Kidney (tissue), 13 donors: ENCODE measurements at regions not wholly inside any gene's neighbourhood (a gene's known extent, or its start where the extent isn't known, plus 50 kb on each side); places are given as distances from the start of the nearest gene placed in this dataset.

Source experiments
- DNase-seq, 5 donors: peaks; one replicate each; pipeline ENCODE4 v3.0.0-alpha.2; 2013 to 2020
- FAIRE-seq: peaks from 2 replicates; lab custom pipeline; 2012; peaks lifted over from hg19 to GRCh38; lab: Jason Lieb, UNC
- H3K27ac ChIP-seq, 2 donors: one replicate each; pipeline ENCODE4 v1.7.0; 2013; ENCODE audit warnings: low read depth in 2 of 2, low read length in 2 of 2, inconsistent platforms in 1 of 2
- H3K27me3 ChIP-seq: one replicate; pipeline ENCODE4 v1.7.1; 2013; ENCODE audit warnings: low read length, inconsistent platforms; ENCODE audit not compliant: control insufficient read depth, insufficient read depth
- H3K36me3 ChIP-seq, 3 donors: one replicate each; pipeline versions ENCODE4 v1.7.0 to v1.7.1; 2013; ENCODE audit warnings: low read length in 3 of 3, control low read depth in 1 of 3, inconsistent platforms in 1 of 3; ENCODE audit not compliant: insufficient read depth in 3 of 3, control insufficient read depth in 2 of 3
- H3K4me1 ChIP-seq, 3 donors: one replicate each; pipeline versions ENCODE4 v1.7.0 to v1.7.1; 2013; ENCODE audit warnings: low read length in 3 of 3, inconsistent platforms in 1 of 3, low read depth in 1 of 3; ENCODE audit not compliant: control insufficient read depth in 2 of 3, insufficient read depth in 2 of 3
- H3K4me3 ChIP-seq, 3 donors: one replicate each; pipeline versions ENCODE4 v1.7.0 to v1.8.1; 2013; ENCODE audit warnings: low read length in 3 of 3, control low read depth in 1 of 3, inconsistent platforms in 1 of 3
- H3K9ac ChIP-seq, 3 donors: one replicate each; pipeline versions ENCODE4 v1.7.0 to v1.7.1; 2013; ENCODE audit warnings: low read length in 3 of 3, control low read depth in 1 of 3, inconsistent platforms in 1 of 3
- H3K9me3 ChIP-seq, 3 donors: one replicate each; pipeline versions ENCODE4 v1.7.0 to v1.7.1; 2013; ENCODE audit warnings: low read length in 3 of 3, control low read depth in 1 of 3, inconsistent platforms in 1 of 3; ENCODE audit not compliant: control insufficient read depth in 2 of 3, insufficient read depth in 1 of 3
- CTCF ChIP-seq: IDR thresholded peaks from 3 replicates; pipeline ENCODE4 v1.5.1; 2012; ENCODE audit warnings: mild to moderate bottlenecking, moderate library complexity, borderline replicate concordance; ENCODE audit not compliant: insufficient read depth; ENCODE audit errors: extremely low read depth
- intact Hi-C: fragments of 100-400 bp; cut with DNase I; formaldehyde crosslinking; loops from one replicate; pipeline ENCODE4 v1.11.1; 2022
- donor health status: control.
- donor health status: control.
- donor health status: control.
- donor health status: control.
- donor health status: control.
- donor health status: DM: yes; HTN: yes; CAD: no.
- donor health status: Normal renal cell carcinoma (clear cell type).

GRCh38 chr16:66129196-66129595 lies 237.3 kb upstream of the CDH5 start:
- Histone ChIP-seq H3K9me3 (no peaks in the 10 kb centered on the region), H3K27ac (no peak overlapping the region), H3K27me3 (no peaks in the 10 kb centered on the region), H3K9ac (no peak overlapping the region), H3K4me3 (no peak overlapping the region), H3K36me3 (no peaks in the 10 kb centered on the region), H3K4me1 (peaks cover 0 to 3% (median 0%) of the 10 kb centered on the region in 3 donors)
- DNase-seq, result no peak
- intact Hi-C loops, result no loop called here
- TF ChIP-seq CTCF, result no peak
- no peak for FAIRE-seq

- no peaks in the 10 kb centered on the region for H3K27me3 ChIP-seq
- DNase-seq, result no peak
- H3K9ac ChIP-seq, result no peak overlapping the region
- H3K36me3 ChIP-seq, result no peaks in the 10 kb centered on the region
- no peak overlapping the region for H3K27ac ChIP-seq
- peaks cover 0 to 3% (median 0%) of the 10 kb centered on the region in 3 donors for H3K4me1 ChIP-seq
- TF ChIP-seq CTCF, result no peak
- no peaks in the 10 kb centered on the region for H3K9me3 ChIP-seq
- no peak for FAIRE-seq
- H3K4me3 ChIP-seq, result no peak overlapping the region
- intact Hi-C loops, result no loop called here
These were observed 238.1 kb upstream of the CDH5 start for GRCh38 chr16:66128371-66128770.

GRCh38 chr16:66127459-66128370 lies 238.8 kb upstream of the CDH5 start:
- no peaks in the 10 kb centered on the region for H3K36me3 ChIP-seq
- peaks cover 0 to 3% (median 0%) of the 10 kb centered on the region in 3 donors for H3K4me1 ChIP-seq
- H3K27me3 ChIP-seq, result no peaks in the 10 kb centered on the region
- no peak for TF ChIP-seq CTCF
- DNase-seq (peak in 4 of 5 donors; percentile 45 to 82 (median 68)), FAIRE-seq (no peak)
- H3K4me3 ChIP-seq, result no peak overlapping the region
- intact Hi-C loops, result no loop called here
- H3K27ac ChIP-seq, result no peak overlapping the region
- no peaks in the 10 kb centered on the region for H3K9me3 ChIP-seq
- no peak overlapping the region for H3K9ac ChIP-seq
